ENCODE measurements at regions not wholly inside any gene's neighbourhood (a gene's known extent, or its start where the extent isn't known, plus 50 kb on each side); places are given as distances from the start of the nearest gene placed in this dataset.
"Not testable (repeated sequence)": the region's sequence is repeated elsewhere in the genome, so short reads cannot be mapped to it uniquely, and the experiment has no call there.

DNA sequence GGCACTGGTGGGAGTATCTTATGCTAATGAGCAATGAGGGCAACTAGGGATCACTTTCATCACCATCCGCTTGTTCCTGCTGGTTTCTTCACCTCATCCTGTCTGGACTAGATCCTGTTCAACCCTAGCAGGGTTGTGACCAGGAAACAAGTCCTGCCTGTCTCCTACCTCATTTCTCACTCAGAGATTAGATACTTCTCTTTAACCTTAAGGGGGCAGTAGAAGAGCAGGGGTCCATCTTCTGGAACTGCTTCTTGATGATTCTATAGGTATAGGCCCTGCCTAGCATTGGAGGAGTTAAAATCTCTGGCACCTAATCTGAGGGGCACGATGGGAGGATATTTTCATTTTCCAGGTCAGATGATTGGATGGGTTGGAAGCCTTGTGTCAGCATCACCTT lies 415.5 kb downstream of the TGIF2LX start:
- TF ChIP-seq RAD21 (IDR thresholded peaks at IDR 0.05 in 1 of 2, conservative IDR thresholded peaks at IDR 0.05 in 1 of 2; ENCODE audit: low read depth in 2 of 2, low read length in 2 of 2): peak; percentile 26 to 33; a peak in 2 of 4 replicates
- H3K27me3 ChIP-seq (replicated peaks in 1 of 4; ENCODE audit: control insufficient read depth in 3 of 4, extremely low read depth in 1 of 4, insufficient read depth in 3 of 4, low read length in 3 of 4); H4K5ac ChIP-seq (ENCODE audit: insufficient read length, low read depth, low read length); H2AFZ ChIP-seq (ENCODE audit: low read length); H3K79me2 ChIP-seq (ENCODE audit: control insufficient read depth in 1 of 2, insufficient read depth in 2 of 2, low read length in 2 of 2); H2BK5ac ChIP-seq (ENCODE audit: low read depth, low read length); H2BK15ac ChIP-seq (ENCODE audit: low read length); H3K4me3 ChIP-seq (ENCODE audit: extremely low read depth in 1 of 4, insufficient read depth in 2 of 4, low read depth in 3 of 4, low read length in 4 of 4); H3K9ac ChIP-seq (replicated peaks in 1 of 4; ENCODE audit: extremely low read depth in 1 of 4, low read depth in 3 of 4, low read length in 3 of 4); H3K56ac ChIP-seq (replicated peaks; ENCODE audit: insufficient read length, low read depth, low read length); DNase-seq (ENCODE audit: low read depth in 1 of 2, low spot score in 2 of 2); H3K23ac ChIP-seq (ENCODE audit: insufficient read length); H3K79me1 ChIP-seq (ENCODE audit: low read depth, low read length); H2BK12ac ChIP-seq (ENCODE audit: low read depth, low read length); H2AK5ac ChIP-seq (ENCODE audit: low read depth, low read length); H2BK120ac ChIP-seq (replicated peaks; ENCODE audit: low read depth, low read length); H4K91ac ChIP-seq (replicated peaks; ENCODE audit: insufficient read length, low read length); H3K36me3 ChIP-seq (ENCODE audit: control insufficient read depth in 2 of 4, insufficient read depth in 4 of 4, low read length in 3 of 4); H2BK20ac ChIP-seq (ENCODE audit: low read length); H3K14ac ChIP-seq (ENCODE audit: insufficient read length); H3K18ac ChIP-seq (ENCODE audit: extremely low read depth, low read length); H3K4me1 ChIP-seq (replicated peaks in 1 of 4; ENCODE audit: control insufficient read depth in 3 of 4, insufficient read depth in 4 of 4, low read length in 3 of 4); H4K20me1 ChIP-seq (replicated peaks in 1 of 2; ENCODE audit: control insufficient read depth in 1 of 2, insufficient read depth in 2 of 2, low read length in 2 of 2); H3K4ac ChIP-seq (replicated peaks; ENCODE audit: insufficient read length, low read depth, low read length); H3K9me3 ChIP-seq (ENCODE audit: insufficient read depth in 2 of 2, low read depth in 1 of 2, low read length in 1 of 2); H3K4me2 ChIP-seq (ENCODE audit: insufficient read depth in 1 of 2, low read depth in 2 of 2, low read length in 2 of 2); H4K8ac ChIP-seq (ENCODE audit: extremely low read depth, insufficient read depth, low read length); CTCF ChIA-PET (ENCODE audit: partially characterized antibody); H3K23me2 ChIP-seq (ENCODE audit: low read depth, low read length); H3K27ac ChIP-seq (ENCODE audit: low read depth, low read length); POLR2A ChIA-PET (ENCODE audit: partially characterized antibody): not testable (repeated sequence)
- peak; percentile 88 for FAIRE-seq
- 100% methylated on average over 1 of the region's 2 CpGs; no CpG with 5 or more reads in 1 of the 2 experiments for WGBS, 2 experiments (ENCODE audit: extremely low coverage in 1 of 2, insufficient coverage in 1 of 2, insufficient read length in 1 of 2, insufficient replicate concordance in 2 of 2, low coverage in 1 of 2, low lambda C conversion rate in 2 of 2, missing lambda C conversion rate in 1 of 2)

DNA sequence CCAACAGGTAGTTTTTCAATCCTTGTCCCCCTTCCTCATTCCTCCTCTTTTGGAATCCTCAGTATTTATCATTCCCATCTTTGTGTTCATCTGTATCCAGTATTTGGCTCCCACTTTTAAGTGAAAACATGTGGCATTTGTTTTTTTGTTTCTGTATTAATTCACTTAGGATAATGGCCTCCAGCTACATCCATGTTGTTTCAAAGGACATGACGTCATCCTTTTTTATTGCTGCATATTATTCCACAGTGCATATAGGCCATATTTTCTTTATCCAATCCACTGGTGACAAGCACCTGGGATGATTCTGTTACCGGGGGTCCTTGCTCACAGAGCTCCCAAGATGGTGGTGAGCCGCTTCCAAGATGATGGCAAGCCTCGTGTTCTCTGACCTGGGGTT lies 447.9 kb downstream of the TGIF2LX start:
- WGBS, 2 experiments (ENCODE audit: extremely low coverage in 1 of 2, insufficient coverage in 1 of 2, insufficient read length in 1 of 2, insufficient replicate concordance in 2 of 2, low coverage in 1 of 2, low lambda C conversion rate in 2 of 2, missing lambda C conversion rate in 1 of 2): no CpG with 5 or more reads among the region's 4 CpGs
- H3K4ac ChIP-seq (replicated peaks; ENCODE audit: insufficient read length, low read depth, low read length); POLR2A ChIA-PET (ENCODE audit: partially characterized antibody): not testable (repeated sequence)

More for the DNA sequence above, 447.9 kb downstream of the TGIF2LX start:
- H3K23me2 ChIP-seq (ENCODE audit: low read depth, low read length); CTCF ChIA-PET (ENCODE audit: partially characterized antibody); H2BK15ac ChIP-seq (ENCODE audit: low read length); DNase-seq (ENCODE audit: low read depth in 1 of 2, low spot score in 2 of 2); H3K9ac ChIP-seq (replicated peaks in 1 of 4; ENCODE audit: extremely low read depth in 1 of 4, low read depth in 3 of 4, low read length in 3 of 4); H2BK12ac ChIP-seq (ENCODE audit: low read depth, low read length); H3K23ac ChIP-seq (ENCODE audit: insufficient read length); H4K5ac ChIP-seq (ENCODE audit: insufficient read length, low read depth, low read length); H3K79me1 ChIP-seq (ENCODE audit: low read depth, low read length); H3K56ac ChIP-seq (replicated peaks; ENCODE audit: insufficient read length, low read depth, low read length); H3K14ac ChIP-seq (ENCODE audit: insufficient read length); H2BK5ac ChIP-seq (ENCODE audit: low read depth, low read length); H3K9me3 ChIP-seq (ENCODE audit: insufficient read depth in 2 of 2, low read depth in 1 of 2, low read length in 1 of 2); H3K27ac ChIP-seq (ENCODE audit: low read depth, low read length); H2AK5ac ChIP-seq (ENCODE audit: low read depth, low read length); H2AFZ ChIP-seq (ENCODE audit: low read length); H3K36me3 ChIP-seq (ENCODE audit: control insufficient read depth in 2 of 4, insufficient read depth in 4 of 4, low read length in 3 of 4); H2BK20ac ChIP-seq (ENCODE audit: low read length); H3K4me3 ChIP-seq (ENCODE audit: extremely low read depth in 1 of 4, insufficient read depth in 2 of 4, low read depth in 3 of 4, low read length in 4 of 4); H3K79me2 ChIP-seq (ENCODE audit: control insufficient read depth in 1 of 2, insufficient read depth in 2 of 2, low read length in 2 of 2); H3K18ac ChIP-seq (ENCODE audit: extremely low read depth, low read length); H4K91ac ChIP-seq (replicated peaks; ENCODE audit: insufficient read length, low read length); FAIRE-seq; H4K8ac ChIP-seq (ENCODE audit: extremely low read depth, insufficient read depth, low read length); H3K4me1 ChIP-seq (replicated peaks in 1 of 4; ENCODE audit: control insufficient read depth in 3 of 4, insufficient read depth in 4 of 4, low read length in 3 of 4); H4K20me1 ChIP-seq (replicated peaks in 1 of 2; ENCODE audit: control insufficient read depth in 1 of 2, insufficient read depth in 2 of 2, low read length in 2 of 2); H3K27me3 ChIP-seq (replicated peaks in 1 of 4; ENCODE audit: control insufficient read depth in 3 of 4, extremely low read depth in 1 of 4, insufficient read depth in 3 of 4, low read length in 3 of 4); H3K4me2 ChIP-seq (ENCODE audit: insufficient read depth in 1 of 2, low read depth in 2 of 2, low read length in 2 of 2); H2BK120ac ChIP-seq (replicated peaks; ENCODE audit: low read depth, low read length): not testable (repeated sequence)

Measured in H1 (cell line).